GM18507 (cell line): ENCODE measurements at regions not wholly inside any gene's neighbourhood (a gene's known extent, or its start where the extent isn't known, plus 50 kb on each side); places are given as distances from the start of the nearest gene placed in this dataset.
"Not testable (repeated sequence)": the region's sequence is repeated elsewhere in the genome, so short reads cannot be mapped to it uniquely, and the experiment has no call there.

Source experiments
- DNase-seq: peaks from one replicate; pipeline ENCODE4 v3.0.0; 2011; ENCODE audit warnings: low read depth; ENCODE audit not compliant: insufficient read length; ENCODE audit errors: extremely low spot score
- FAIRE-seq: peaks from 2 replicates; lab custom pipeline; 2011; peaks lifted over from hg19 to GRCh38; lab: Jason Lieb, UNC

DNA sequence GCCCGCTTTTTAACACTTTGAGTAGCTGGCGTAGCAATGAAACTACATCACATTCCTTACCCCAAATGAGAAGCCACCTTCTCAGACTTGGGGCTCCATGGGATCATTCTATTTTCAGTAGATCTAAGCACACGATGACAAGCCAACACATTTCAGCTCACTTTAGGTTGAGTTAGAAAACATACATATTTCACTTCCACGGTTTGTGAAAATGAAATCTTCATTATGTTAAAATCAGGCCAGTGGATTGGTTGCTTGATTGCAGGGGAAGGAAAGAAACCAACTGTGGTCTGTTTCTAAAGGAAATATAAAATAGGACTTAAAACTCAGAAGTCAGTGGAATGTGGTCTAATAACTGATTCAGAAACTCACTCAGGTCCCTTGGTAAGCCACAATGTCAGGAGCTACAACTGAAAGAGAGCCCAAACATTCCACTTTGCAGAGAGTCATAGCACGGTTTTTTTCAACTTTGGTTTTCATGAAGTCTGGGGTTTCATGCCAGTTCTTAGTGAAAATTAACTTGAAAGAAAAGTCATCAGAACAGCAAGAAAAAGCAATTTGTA lies 82.3 kb upstream of the TIAM1 start:
- FAIRE-seq = no peak
- DNase-seq = no peak

DNA sequence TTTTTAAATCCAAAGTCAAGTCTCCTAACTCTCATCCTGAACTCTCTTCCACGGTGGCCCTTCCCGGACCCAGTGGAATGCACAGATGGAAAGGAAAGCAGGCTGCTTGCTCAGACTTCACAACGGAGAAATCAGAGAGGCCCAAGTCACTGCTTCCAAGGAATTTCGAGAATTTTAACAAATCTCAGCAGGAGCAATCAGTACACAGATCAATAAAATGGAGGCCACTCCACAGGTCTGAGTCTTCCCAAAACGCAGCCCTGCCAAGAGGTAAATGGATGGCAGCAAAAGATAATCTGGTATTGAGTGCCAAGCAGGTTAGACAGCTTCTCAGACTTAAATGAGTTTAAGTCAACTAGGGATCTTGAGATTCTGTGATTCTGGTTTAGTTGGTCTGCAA lies 81.1 kb upstream of the TIAM1 start:
- FAIRE-seq = no peak
- no peak for DNase-seq

DNA sequence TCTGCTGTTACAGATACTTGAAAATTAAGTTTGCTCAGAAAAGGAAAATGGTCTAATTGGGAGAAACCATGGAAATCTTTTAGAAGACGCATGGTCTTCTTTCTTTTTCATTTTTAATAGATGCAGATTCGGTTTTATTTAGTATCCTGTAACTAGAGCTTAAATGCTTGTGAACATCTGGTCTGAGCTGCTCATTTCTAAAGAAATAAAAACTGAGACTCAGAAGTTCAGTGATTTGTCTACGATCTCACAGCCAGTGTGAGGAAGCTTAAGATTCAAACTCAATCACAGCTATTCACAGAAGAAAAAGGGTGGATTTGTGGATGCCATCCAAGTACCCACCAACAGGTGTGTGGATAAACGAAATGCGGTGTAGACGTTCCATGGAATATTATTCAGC lies 80.0 kb upstream of the TIAM1 start:
- DNase-seq (no peak), FAIRE-seq (no peak)

DNA sequence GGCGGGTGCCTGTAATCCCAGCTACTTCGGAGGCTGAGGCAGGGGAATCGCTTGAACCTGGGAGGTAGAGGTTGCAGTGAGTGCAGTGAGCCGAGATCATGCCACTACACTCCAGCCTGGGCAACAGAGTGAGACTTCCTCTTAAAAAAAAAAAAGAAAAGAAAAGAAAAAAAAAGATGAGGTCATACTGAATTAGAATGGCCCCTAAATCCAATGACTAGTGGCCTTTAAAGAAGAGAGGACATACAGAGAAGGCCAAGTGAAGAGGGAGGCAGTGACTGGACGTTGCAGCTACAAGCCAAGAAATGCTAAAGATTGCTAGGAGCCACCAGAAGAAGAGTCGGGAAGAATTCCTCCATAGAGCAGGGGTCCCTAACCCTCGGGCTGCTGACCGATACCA lies 76.9 kb upstream of the TIAM1 start:
- DNase-seq (no peak), FAIRE-seq (no peak)

DNA sequence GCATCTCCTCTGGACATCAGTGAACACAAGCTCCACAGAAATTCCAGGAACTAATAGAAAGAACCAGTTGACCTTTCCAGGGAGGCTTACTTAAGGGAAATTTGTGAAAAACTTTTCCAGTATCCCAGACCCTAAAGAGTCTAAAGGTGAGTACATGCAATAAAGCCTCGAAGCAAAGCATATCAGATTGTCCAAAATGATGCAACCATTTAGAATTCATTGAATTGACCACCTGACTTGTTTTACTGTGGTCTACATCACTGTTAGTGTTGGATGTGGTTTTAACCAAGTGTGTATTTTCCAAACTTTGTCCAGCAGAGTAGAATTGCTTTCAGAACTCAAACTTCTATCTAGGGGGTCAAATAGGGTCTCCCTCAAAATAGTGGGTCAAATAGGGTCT lies 76.3 kb upstream of the TIAM1 start:
- no peak for FAIRE-seq
- no peak for DNase-seq

DNA sequence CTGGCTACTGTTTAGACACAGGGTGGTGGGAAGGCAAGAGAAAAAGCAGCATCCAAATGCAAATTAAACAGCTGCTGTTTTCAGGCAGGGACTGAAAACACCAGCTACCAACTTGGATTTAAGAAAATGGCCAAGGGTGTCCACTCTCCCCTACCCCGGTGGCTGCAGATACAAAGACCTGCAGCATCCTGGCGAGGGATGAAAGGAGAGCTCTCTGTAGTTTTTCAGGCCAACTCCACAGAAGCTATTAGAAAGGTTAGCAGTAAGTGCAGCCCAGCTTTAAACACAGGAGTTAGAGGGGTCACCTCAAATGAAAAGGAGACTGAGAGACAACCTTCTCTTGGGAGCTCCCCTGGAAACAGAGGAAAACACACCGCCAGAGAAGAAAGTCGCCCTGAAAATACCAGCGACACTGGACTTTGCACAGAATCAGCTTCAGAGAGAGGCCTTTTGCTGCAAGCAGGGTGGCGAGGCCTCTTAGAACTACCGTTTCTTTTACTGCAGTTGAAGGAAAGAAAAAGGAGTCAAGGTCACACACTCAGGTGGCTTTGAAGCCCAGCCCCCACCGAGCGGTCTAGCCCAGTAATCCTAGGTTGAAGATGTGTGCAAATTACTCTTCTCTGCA lies 74.4 kb upstream of the TIAM1 start:
- FAIRE-seq (no peak), DNase-seq (no peak)

DNA sequence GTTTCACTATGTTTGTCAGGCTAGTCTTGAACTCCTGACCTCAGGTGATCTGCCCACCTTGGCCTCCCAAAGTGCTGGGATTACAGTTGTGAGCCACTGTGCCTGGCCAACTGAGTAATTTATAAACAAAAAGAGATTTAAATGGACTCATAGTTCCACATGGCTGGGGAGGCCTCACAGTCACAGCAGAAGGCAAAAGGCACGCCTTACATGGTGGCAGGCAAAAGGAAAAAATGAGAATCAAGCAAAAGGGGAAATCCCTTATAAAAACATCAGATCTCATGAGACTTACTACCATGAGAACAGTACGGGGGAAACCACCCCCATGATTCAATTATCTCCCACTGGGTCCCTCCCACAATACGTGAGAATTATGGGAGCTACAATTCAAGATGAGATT lies 73.2 kb upstream of the TIAM1 start:
- DNase-seq, FAIRE-seq: not testable (repeated sequence)

DNA sequence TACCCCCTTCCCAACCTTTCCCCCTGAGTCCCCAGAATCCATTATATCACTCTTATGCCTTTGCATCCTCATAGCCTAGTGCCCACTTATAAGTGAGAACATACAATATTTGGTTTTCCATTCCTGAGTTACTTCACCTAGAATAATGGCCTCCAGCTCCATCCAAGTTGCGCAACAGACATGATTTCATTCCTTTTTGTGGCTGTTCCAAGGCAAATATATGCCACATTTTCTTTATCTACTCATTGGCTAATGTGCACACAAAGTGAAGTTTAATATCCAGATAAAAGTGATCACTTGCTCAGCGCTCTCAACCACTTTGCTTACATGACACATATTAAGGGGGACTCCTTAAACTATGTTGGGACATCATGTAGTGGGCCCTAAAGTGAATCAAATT lies 72.4 kb upstream of the TIAM1 start:
- DNase-seq = no peak
- no peak for FAIRE-seq

DNA sequence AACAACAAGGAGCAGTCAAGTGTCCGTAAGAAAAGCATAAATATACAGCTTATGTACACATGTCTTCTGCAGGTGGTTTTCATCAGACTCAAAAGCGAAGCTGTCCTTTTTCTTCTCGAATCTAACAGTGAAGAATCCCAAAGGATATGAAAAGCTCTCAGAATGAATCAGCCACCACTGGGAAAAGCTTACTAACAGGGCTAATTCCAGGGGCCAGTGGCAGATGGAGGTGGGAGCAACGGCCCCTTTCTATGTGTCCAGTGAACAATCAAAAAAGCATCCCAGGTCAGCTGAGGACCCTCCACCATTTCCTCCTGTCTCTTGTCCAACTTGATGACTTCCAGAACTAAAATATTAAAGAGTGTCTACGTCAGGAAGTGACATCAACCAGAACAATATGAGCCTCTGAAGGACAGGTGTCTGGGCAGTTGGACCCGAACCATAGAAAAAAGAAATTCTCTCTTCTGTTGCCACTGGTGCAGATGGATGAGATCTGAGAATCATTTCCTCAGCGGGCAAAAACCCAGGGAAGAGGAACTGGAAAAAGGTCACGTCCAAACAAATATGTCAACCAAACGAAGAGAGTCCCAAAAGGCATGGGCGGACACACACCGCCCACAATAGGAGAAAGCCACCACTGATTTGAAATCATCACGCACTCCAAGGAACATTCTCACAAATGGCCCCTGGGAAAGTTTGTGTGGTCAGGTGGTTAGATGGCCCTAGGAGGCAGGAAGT lies 70.4 kb upstream of the TIAM1 start:
- DNase-seq (no peak), FAIRE-seq (no peak)

DNA sequence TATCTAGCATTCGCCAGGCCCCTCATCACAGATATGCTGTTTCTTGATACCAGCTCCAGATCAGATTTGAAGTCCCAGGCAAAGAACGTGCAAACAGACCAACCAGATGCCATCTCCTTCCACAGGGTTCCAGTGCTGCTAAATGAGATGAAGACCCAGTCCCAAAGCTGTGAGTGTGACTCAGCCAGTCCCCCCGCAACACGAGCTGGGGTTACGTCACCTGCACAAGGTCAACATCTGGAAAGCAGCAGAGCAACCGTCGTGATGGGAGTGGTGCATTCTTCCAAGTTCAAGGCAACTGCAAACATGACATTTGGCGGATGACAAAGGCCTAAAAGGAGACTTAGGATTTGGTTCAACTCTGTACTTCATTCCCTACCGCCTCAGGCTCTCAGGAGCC lies 69.6 kb upstream of the TIAM1 start:
- FAIRE-seq (no peak), DNase-seq (no peak)

DNA sequence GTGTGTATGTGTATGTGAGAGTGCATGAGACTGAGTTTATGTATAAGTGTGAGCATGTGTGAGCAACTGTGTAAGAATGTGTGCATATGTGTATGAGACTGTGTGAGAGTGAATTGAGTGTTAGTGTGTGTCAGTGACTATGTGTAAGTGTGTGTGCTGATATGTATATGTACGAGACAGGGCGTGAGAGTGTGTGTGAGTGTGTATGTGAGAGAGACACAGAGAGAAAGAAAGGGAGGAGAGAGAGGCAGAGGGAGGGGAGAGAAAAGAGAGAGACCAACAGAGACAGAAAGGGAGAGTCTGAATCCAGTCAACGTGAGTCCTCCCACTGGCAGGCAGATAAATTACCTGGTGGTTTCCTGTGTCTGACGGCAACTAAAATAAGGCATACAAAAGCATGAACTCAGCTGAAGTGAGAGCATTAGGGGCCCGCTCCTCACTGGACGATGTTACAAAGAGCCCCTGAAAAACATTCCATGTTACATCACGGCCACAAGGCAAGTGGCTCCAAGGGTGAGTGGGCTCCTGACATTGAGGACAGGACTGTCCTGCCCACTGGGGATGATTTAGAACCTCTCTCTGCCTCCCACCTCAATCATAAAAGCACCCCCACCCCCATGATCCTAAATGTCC lies 66.6 kb upstream of the TIAM1 start:
- DNase-seq (no peak), FAIRE-seq (no peak)

DNA sequence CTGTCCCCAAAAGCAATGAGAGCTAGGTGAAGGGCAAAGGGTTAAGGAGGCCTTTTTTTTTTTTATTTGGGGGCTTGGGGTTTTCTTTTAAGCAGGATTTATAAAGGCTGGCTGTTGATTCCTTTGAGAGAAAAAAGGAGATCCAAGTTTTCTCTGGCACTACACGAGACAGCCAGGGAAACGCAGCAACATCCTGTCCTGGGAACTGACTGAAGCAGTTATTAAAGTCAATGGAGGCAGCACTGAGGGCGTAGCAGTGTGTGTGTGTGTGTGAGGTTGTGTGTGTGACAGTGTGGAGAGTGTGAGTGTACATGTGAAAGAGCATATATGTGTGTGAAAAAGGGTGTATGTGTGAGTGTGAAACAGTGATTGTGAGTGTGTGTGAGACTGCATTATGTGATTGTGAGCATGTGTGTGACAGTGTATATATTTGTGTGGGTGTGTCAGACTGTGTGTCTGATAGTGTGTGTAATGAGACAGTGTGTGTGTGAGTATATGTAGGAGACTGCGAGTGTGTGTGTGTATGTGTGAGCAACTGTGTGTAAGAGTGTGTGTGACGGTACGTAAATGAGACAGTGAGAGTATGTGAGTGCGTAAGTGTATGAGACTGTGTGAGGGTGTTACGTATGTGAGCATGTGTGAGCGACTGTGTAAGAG lies 65.9 kb upstream of the TIAM1 start:
- FAIRE-seq (no peak), DNase-seq (no peak)

DNA sequence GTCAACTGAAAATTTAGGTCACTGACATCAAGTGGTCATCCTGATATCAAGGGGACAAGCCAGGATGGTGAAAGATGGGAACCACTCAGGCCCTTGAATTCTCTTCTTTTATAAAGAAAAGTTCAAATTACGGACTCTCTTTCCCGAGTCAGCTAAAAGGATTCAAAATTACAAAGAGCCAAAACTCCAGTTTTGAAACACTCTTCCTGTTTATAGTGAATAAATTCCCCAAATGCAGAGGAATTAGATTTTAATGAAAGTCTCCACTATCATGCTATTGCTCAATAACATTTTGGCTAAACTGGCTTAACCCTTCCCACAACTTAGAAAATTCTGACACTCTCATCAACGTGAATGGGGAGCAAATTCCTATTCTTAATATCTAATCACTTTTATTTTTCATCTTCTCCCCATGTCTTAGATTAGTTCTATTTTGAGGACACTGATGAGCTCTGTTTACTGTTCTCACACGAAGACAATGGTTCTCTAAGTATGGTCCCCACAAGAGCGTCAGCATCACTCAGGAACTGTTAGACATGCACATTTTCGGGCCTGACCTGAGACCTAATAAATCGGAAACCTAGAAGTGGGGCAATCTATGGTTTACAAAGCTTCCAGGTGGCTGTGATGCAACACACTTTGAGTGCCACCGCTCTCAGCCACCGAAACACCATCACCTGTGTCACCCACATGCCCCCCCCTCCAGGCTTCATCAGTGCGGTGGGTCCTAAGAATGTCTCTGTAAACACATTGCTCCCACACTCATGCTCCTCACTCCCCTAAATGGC lies 64.4 kb upstream of the TIAM1 start:
- DNase-seq (no peak), FAIRE-seq (no peak)

DNA sequence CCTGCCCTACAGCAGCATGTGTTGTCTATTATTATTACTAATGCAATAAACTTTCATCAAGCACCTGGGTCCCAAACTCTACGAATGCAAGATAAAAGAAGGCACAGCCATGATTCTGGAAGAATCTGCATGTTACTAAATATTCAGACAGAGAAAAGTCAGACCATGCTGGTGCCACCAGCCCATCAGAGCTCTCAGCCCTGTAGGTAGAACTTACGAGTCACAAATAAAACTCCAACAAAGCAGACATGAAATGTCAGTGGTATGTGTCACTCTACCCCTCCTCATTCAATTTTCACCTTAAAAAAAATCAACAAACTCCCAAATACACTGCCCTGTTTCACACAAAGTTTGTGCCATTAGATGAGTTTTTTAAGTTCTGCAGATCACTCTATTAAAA lies 62.4 kb upstream of the TIAM1 start:
- FAIRE-seq = no peak

DNA sequence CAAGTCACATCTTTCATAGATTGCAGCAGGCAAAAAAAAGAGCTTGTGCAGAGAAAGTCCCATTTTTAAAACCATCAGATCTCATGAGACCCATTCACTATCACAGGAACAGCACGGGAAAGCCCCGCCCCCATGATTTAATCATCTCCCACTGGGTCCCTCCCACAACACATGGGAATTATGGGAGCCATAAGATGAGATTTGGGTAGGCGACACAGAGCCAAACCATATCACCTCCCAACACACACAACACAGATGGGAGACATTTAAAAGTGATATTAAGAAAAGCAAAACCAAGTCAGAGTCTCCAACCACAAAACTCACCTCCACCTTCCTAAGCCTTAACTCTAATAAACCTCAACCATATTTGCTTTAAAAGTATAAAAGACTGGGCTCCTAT lies 61.5 kb upstream of the TIAM1 start:
- DNase-seq = no peak
- FAIRE-seq = no peak

More for the DNA sequence above, 62.4 kb upstream of the TIAM1 start:
- DNase-seq = no peak

DNA sequence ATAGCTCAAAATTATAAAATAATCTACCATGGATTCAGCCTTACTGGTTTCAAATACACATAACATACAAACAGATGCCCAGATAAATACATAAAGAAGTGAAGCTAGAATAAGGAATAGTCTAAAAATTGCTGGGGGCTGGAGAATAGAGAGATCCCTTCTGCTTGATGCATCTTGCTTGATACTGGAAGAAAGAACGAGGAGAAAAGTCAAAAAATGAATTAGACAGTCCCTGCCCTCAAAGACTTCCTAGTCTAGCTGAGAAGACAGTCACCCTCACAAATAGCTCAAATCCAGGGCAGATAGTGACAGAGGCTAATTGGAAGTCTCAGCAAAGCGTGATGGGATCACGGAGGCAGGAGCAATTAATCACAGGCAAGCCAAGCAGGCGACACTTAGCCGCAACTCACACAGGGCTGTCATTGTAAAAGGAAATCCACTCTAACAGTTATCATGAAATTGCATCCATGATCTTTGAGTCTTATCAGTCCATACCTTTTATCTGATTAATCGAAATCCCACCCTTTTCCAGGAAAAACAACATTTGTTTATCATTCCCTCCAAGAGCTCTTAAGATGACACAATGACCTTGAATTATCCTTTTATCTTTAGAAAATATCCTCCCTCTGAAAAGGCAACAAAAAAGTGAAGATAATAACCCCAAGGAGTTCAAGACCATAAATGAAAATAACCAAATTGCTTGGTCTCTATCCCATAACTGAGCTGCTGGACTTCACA lies 59.7 kb upstream of the TIAM1 start:
- DNase-seq (no peak), FAIRE-seq (no peak)

DNA sequence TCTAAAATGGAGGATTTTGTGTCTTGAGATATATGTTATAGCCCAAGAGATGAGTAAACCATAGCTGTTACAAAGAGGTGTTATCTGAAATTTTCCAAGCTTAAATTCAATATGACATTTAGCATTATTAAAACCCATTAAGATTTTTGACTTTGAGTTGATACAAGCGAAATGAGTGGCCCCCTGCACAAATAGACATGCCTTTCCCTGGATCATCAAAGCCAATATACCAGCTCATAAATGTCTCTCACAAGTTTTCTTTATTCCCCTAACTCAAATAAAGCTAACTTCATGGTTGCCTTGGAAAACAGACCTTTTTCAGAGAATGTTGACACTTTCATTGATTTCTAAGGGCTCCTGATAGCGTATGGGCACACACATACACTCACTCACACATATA lies 55.5 kb upstream of the TIAM1 start:
- no peak for DNase-seq
- FAIRE-seq = no peak

DNA sequence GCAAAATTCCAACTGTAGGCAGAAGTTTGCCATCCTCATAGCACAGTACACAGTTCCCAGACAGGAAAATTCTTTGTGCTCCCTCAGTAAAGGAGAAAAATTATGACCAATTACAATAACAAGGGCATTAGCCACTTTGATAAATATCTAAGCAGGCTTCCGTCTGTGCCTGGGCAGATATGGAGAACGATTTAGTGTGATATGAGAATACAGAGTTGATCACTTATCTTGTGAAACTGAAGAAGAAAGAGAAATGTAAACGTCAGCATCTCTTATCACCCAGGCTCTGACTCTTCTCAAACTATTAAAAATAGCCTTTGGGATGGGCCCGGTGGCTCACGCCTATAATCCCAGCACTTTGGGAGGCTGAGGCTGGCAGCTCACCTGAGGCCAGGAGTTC lies 54.5 kb upstream of the TIAM1 start:
- DNase-seq (no peak), FAIRE-seq (no peak)

DNA sequence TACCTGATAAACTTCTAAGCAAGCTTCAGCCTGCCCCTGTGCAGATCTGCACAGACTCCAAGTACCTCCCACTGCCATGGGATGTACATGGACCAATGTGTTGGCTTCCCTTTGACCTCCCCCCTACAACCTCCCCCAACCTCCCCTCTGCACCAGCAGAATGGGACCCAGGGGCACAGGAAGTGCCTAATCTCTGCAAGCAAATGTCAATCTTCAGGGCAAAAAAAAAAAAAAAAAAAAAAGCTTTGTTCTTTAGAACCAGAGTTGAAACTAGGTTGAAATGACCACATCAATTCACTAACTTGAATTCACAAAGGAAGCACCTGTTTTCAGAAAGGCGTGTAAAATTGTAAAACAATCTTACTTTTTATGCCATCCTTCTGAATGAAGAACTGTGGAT lies 53.9 kb upstream of the TIAM1 start:
- FAIRE-seq (no peak), DNase-seq (no peak)
